RWPE2 (cell line): ENCODE measurements at regions not wholly inside any gene's neighbourhood (a gene's known extent, or its start where the extent isn't known, plus 50 kb on each side); places are given as distances from the start of the nearest gene placed in this dataset.

Experiments used
- ATAC-seq: fragments of 200-7000 bp; cut with Tn5 transposase; 3 replicates; pipeline ENCODE4 v1.9.1; 2021; ENCODE audit warnings: low read depth
- DNase-seq: peaks from one replicate; pipeline ENCODE4 v3.0.0-alpha.2; 2020; ENCODE audit warnings: low spot score
- H3K27ac ChIP-seq: fragments of 450-650 bp; 2 replicates; pipeline ENCODE4 v1.5.1; 2017; ENCODE audit warnings: mild to moderate bottlenecking; ENCODE audit not compliant: poor library complexity, severe bottlenecking
- H3K27me3 ChIP-seq: fragments of 250-450 bp; sonication (Bioruptor Pico); 2 replicates; pipeline ENCODE4 v1.5.1; 2021; ENCODE audit warnings: mild to moderate bottlenecking, moderate library complexity; ENCODE audit not compliant: insufficient read depth, poor library complexity, severe bottlenecking
- H3K36me3 ChIP-seq: fragments of 250-450 bp; sonication (Bioruptor Pico); 2 replicates; pipeline ENCODE4 v1.5.1; 2020; ENCODE audit warnings: low read depth, mild to moderate bottlenecking, moderate library complexity
- H3K4me1 ChIP-seq: fragments of 250-450 bp; sonication (Bioruptor Pico); 2 replicates; pipeline ENCODE4 v1.5.1; 2021; ENCODE audit warnings: mild to moderate bottlenecking, moderate library complexity; ENCODE audit not compliant: insufficient read depth, poor library complexity, severe bottlenecking
- H3K4me3 ChIP-seq: fragments of 250-450 bp; sonication (Bioruptor Pico); 2 replicates; pipeline ENCODE4 v1.5.1; 2021; ENCODE audit warnings: mild to moderate bottlenecking, moderate library complexity; ENCODE audit not compliant: severe bottlenecking
- H3K9me3 ChIP-seq: fragments of 250-450 bp; sonication (Bioruptor Pico); 2 replicates; pipeline ENCODE4 v1.5.1; 2021; ENCODE audit warnings: mild to moderate bottlenecking, moderate library complexity; ENCODE audit not compliant: severe bottlenecking
- TF ChIP-seq, protein P1 (sequence below): fragments of 450-650 bp; IDR thresholded peaks from one replicate; pipeline ENCODE4 v1.5.1; 2017; ENCODE audit warnings: mild to moderate bottlenecking, moderate library complexity; ENCODE audit not compliant: poor library complexity, severe bottlenecking

DNA sequence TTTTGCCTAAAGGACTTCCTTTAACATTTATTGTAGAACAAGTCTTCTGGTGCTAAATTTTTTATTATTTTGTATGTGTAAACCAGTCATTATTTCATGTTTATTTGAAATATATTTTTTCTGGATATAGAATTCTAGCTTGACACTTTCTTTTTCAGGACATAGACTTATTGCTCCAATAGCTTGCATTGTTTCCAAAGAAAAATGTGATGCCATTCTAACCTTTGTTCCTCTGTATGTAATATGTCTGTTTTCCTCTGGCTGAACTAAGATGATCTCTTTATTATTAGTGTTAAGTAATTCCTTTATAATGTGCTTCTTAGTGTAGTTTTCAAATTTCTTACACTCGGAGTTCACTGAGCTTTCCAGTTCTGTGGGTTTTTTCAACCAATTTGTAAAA lies 174.1 kb upstream of the STARD13 start:
- no peaks in the 10 kb centered on the region for H3K9me3 ChIP-seq
- TF ChIP-seq, protein P1, sequence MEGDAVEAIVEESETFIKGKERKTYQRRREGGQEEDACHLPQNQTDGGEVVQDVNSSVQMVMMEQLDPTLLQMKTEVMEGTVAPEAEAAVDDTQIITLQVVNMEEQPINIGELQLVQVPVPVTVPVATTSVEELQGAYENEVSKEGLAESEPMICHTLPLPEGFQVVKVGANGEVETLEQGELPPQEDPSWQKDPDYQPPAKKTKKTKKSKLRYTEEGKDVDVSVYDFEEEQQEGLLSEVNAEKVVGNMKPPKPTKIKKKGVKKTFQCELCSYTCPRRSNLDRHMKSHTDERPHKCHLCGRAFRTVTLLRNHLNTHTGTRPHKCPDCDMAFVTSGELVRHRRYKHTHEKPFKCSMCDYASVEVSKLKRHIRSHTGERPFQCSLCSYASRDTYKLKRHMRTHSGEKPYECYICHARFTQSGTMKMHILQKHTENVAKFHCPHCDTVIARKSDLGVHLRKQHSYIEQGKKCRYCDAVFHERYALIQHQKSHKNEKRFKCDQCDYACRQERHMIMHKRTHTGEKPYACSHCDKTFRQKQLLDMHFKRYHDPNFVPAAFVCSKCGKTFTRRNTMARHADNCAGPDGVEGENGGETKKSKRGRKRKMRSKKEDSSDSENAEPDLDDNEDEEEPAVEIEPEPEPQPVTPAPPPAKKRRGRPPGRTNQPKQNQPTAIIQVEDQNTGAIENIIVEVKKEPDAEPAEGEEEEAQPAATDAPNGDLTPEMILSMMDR, result no peak

DNA sequence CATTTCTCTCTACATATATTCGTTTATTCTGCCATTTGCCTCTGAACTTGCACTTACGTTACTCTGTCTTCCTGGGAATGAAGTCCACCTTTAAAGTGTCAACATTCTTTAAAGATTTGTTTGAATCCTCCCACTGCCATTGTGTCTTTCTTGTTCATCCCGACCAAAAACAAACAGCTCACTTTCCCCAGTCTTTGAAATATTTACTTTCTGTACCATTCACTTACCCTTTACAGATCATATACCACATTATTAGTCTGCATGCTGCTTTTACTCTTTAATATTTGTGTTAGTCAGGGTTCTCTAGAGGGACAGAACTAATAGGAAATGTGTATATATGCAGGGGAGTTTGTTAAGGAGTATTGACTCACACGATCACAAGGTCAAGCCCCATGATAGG lies 176.6 kb upstream of the STARD13 start:
- Histone ChIP-seq H3K36me3 (no peaks in the 10 kb centered on the region), H3K9me3 (no peaks in the 10 kb centered on the region), H3K27me3 (no peaks in the 10 kb centered on the region), H3K4me3 (no peak overlapping the region), H3K4me1 (no peaks in the 10 kb centered on the region), H3K27ac (no peak overlapping the region)
- ATAC-seq, result no peak
- TF ChIP-seq, protein P1, result no peak
- no peak for DNase-seq

More for the DNA sequence above, 174.1 kb upstream of the STARD13 start:
- ATAC-seq, result no peak
- Histone ChIP-seq H3K4me3 (no peak overlapping the region), H3K36me3 (no peaks in the 10 kb centered on the region), H3K4me1 (no peaks in the 10 kb centered on the region), H3K27ac (no peak overlapping the region), H3K27me3 (no peaks in the 10 kb centered on the region)
- no peak for DNase-seq

DNA sequence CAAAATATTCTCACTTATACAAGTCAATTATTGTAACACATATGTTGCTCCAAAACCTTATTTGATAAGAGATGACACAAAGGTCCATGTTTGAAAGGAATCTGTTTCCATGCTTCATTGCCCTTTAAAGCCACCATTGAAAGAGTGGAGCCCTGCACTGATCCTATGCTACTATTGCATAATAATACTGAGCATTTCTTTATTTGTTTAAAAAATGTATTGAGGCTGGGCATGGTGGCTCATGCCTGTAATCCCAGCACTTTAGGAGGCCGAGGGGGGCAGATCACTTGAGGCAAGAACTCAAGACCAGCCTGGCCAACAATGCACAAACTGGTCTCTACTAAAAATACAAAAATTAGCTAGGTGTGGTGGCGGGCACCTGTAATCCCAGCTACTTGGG lies 178.8 kb upstream of the STARD13 start:
- DNase-seq (no peak), ATAC-seq (no peak)
- Histone ChIP-seq H3K4me3 (no peak overlapping the region), H3K4me1 (no peaks in the 10 kb centered on the region), H3K36me3 (no peaks in the 10 kb centered on the region), H3K9me3 (no peaks in the 10 kb centered on the region), H3K27me3 (no peaks in the 10 kb centered on the region), H3K27ac (no peak overlapping the region)
- TF ChIP-seq, protein P1, result no peak

DNA sequence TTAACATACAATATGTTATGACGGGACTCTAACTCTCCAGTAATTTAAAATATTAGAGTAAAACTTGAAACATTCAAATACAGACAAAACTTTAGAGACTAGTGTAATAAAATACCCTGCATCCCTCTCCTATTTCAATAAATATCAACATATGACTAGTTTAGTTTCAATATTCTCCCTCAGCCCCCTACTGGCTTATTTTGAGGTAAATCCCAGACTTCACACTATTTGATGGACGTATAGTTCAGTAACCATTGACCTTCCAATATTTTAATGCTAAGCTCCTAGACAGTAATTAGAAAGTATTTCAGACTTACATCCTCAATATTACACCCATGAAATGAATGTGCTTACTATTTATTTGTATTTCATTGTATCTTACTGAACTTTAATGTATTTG lies 180.7 kb upstream of the STARD13 start:
- no peaks in the 10 kb centered on the region for H3K4me1 ChIP-seq
- H3K4me3 ChIP-seq, result no peak overlapping the region
- TF ChIP-seq, protein P1, result peak; percentile 14
- H3K27ac ChIP-seq, result no peak overlapping the region
- no peak for DNase-seq
- H3K36me3 ChIP-seq, result no peaks in the 10 kb centered on the region
- no peak for ATAC-seq
- H3K9me3 ChIP-seq, result no peaks in the 10 kb centered on the region
- H3K27me3 ChIP-seq, result no peaks in the 10 kb centered on the region

DNA sequence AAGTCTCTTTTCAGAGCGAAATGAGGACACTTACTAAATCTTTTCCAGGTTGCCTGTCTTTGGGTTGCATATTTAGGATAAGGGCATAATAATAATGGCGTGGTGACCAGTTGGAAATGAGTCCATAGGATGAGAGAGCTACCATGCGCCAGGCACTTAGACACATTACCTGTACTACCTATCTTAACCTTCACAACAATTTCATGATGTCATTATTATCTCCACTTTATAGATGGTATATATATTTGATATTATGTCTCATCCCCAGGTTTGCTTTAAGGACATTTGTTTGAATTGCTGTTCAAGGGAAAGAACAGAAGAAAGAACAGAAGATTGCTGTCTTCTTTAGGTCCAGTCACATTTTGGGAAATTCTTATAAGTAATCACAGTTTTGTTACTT lies 182.0 kb upstream of the STARD13 start:
- Histone ChIP-seq H3K4me3 (no peak overlapping the region), H3K4me1 (no peaks in the 10 kb centered on the region), H3K27ac (no peak overlapping the region), H3K27me3 (no peaks in the 10 kb centered on the region), H3K36me3 (no peaks in the 10 kb centered on the region), H3K9me3 (no peaks in the 10 kb centered on the region)
- TF ChIP-seq, protein P1, result no peak
- ATAC-seq (no peak), DNase-seq (no peak)
